Embryonic facial prominence (tissue), 1 donor: ENCODE measurements at regions not wholly inside any gene's neighbourhood (a gene's known extent, or its start where the extent isn't known, plus 50 kb on each side); places are given as distances from the start of the nearest gene placed in this dataset.

ENCODE experiments used
- DNase-seq: peaks from one replicate; pipeline ENCODE4 v3.0.0-alpha.2; 2016; ENCODE audit errors: extremely low spot score

GRCh38 chr3:132187746-132188145, 129.5 kb upstream of the ACP3 start:
- no peak for DNase-seq

GRCh38 chr3:132189601-132190000, 127.6 kb upstream of the ACP3 start:
- DNase-seq, result no peak

- DNase-seq, result no peak
These were observed 121.1 kb upstream of the ACP3 start for GRCh38 chr3:132196113-132196512.

- no peak for DNase-seq
These were observed 118.7 kb upstream of the ACP3 start for GRCh38 chr3:132198516-132198915.

GRCh38 chr3:132199451-132199850, 117.8 kb upstream of the ACP3 start:
- DNase-seq, result no peak

- DNase-seq, result no peak
These were observed 114.6 kb upstream of the ACP3 start for GRCh38 chr3:132202586-132202985.

GRCh38 chr3:132203889-132204596, 113.2 kb upstream of the ACP3 start:
- no peak for DNase-seq

GRCh38 chr3:132205609-132206008, 111.6 kb upstream of the ACP3 start:
- no peak for DNase-seq

GRCh38 chr3:132209855-132210254, 107.4 kb upstream of the ACP3 start:
- no peak for DNase-seq

- no peak for DNase-seq
These were observed 106.5 kb upstream of the ACP3 start for GRCh38 chr3:132210476-132211346.

- no peak for DNase-seq
These were observed 105.3 kb upstream of the ACP3 start for GRCh38 chr3:132211896-132212295.

GRCh38 chr3:132218817-132219755, 98.1 kb upstream of the ACP3 start:
- no peak for DNase-seq

- no peak for DNase-seq
These were observed 96.2 kb upstream of the ACP3 start for GRCh38 chr3:132220986-132221385.

- DNase-seq, result no peak
These were observed 94.2 kb upstream of the ACP3 start for GRCh38 chr3:132222868-132223538.

- no peak for DNase-seq
These were observed 91.5 kb upstream of the ACP3 start for GRCh38 chr3:132225664-132226063.

GRCh38 chr3:132228923-132229322, 88.3 kb upstream of the ACP3 start:
- DNase-seq, result no peak

- no peak for DNase-seq
These were observed 87.6 kb upstream of the ACP3 start for GRCh38 chr3:132229641-132230040.

- no peak for DNase-seq
These were observed 86.8 kb upstream of the ACP3 start for GRCh38 chr3:132230156-132231000.

- DNase-seq, result no peak
These were observed 85.6 kb upstream of the ACP3 start for GRCh38 chr3:132231633-132232032.

GRCh38 chr3:132232231-132232792, 84.9 kb upstream of the ACP3 start:
- no peak for DNase-seq
